CD4-positive, CD25-positive, alpha-beta regulatory T cell (primary cell): ENCODE measurements at regions not wholly inside any gene's neighbourhood (a gene's known extent, or its start where the extent isn't known, plus 50 kb on each side); places are given as distances from the start of the nearest gene placed in this dataset.
A peak's percentile ranks its signal among the peaks of the same experiment; 100 is the strongest.
"Not testable (repeated sequence)": the region's sequence is repeated elsewhere in the genome, so short reads cannot be mapped to it uniquely, and the experiment has no call there.

Experiments
- ATAC-seq, 2 donors: fragments of 150-1000 bp; cut with Tn5 transposase; one replicate each; pipeline ENCODE4 v1.10.0; 2021; ENCODE audit warnings: low read depth in 2 of 2, moderate number of reproducible peaks in 2 of 2, moderate library complexity in 1 of 2
- DNase-seq, 3 donors: peaks; one replicate each; pipeline versions ENCODE4 v3.0.0 to v3.0.0-alpha.2; 2012 to 2022; ENCODE audit warnings: mixed read lengths in 1 of 3
- H3K27ac ChIP-seq: one replicate; pipeline ENCODE4 v1.7.0; 2013; ENCODE audit warnings: mild to moderate bottlenecking, low read length; ENCODE audit not compliant: insufficient read depth, poor library complexity, severe bottlenecking
- H3K27me3 ChIP-seq: one replicate; pipeline ENCODE4 v1.7.0; 2013; ENCODE audit warnings: low read length; ENCODE audit not compliant: control insufficient read depth, insufficient read depth
- H3K36me3 ChIP-seq: one replicate; pipeline ENCODE4 v1.7.0; 2013; ENCODE audit warnings: mild to moderate bottlenecking, low read length, moderate library complexity; ENCODE audit not compliant: control insufficient read depth, insufficient read depth
- H3K4me1 ChIP-seq: 2 replicates; pipeline ENCODE4 v1.7.0; 2013; ENCODE audit warnings: mild to moderate bottlenecking, low read length; ENCODE audit not compliant: insufficient read depth, control insufficient read depth, poor library complexity, severe bottlenecking
- H3K4me3 ChIP-seq: one replicate; pipeline ENCODE4 v1.7.0; 2013; ENCODE audit warnings: low read depth, mild to moderate bottlenecking, low read length, moderate library complexity
- H3K9me3 ChIP-seq, 2 experiments: 1 replicate in 1 of 2; 2 replicates in 1 of 2; pipeline ENCODE4 v1.7.0; 2013; ENCODE audit warnings: low read length in 2 of 2, mild to moderate bottlenecking in 1 of 2, moderate library complexity in 1 of 2; ENCODE audit not compliant: control insufficient read depth in 2 of 2
- H3K27ac Mint-ChIP-seq, 3 donors: one replicate each; pipeline ENCODE4 v1.8.0; 2020 to 2022; ENCODE audit warnings: mild to moderate bottlenecking in 3 of 3, mixed read lengths in 3 of 3, moderate library complexity in 2 of 3
- H3K27me3 Mint-ChIP-seq: one replicate; pipeline ENCODE4 v1.8.0; 2022; ENCODE audit warnings: mild to moderate bottlenecking, mixed read lengths
- H3K36me3 Mint-ChIP-seq: one replicate; pipeline ENCODE4 v1.8.0; 2020; ENCODE audit warnings: mixed read lengths
- H3K4me1 Mint-ChIP-seq, 4 donors: one replicate each; pipeline ENCODE4 v1.8.0; 2020 to 2022; ENCODE audit warnings: mixed read lengths in 4 of 4, mild to moderate bottlenecking in 1 of 4
- H3K4me3 Mint-ChIP-seq, 4 donors: one replicate each; pipeline ENCODE4 v1.8.0; 2020 to 2022; ENCODE audit warnings: mild to moderate bottlenecking in 4 of 4, mixed read lengths in 4 of 4, moderate library complexity in 3 of 4
- H3K9me3 Mint-ChIP-seq, 7 donors: one replicate each; pipeline ENCODE4 v1.8.0; 2020 to 2022; ENCODE audit warnings: mixed read lengths in 7 of 7, mild to moderate bottlenecking in 3 of 7, moderate library complexity in 2 of 7

DNA sequence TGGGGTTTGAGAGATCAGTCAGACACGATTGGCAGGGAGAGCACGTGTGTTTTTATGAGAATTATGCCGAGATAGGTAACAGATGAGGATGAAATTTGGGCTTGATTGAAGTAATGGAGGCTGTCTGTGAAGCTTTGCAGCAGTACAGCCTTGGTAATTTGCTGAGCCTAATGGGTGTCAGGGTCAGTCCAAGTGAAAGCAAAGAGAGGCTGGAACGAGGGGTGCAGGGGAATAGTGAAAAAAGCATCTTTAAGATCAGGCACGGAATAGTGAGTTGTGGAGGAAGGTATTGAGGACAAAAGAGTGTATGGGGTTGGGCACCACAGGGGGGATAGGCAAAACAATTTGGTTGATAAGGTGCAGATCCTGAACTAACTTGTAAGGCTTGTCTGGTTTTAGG, 116.4 kb downstream of the TLR5 start:
- H3K27ac Mint-ChIP-seq, H3K9me3 Mint-ChIP-seq, H3K36me3 Mint-ChIP-seq: not testable (repeated sequence)

GRCh38 chr1:223029985-223030769, 112.9 kb downstream of the TLR5 start:
- DNase-seq (no peak), ATAC-seq (no peak)
- H3K36me3 ChIP-seq = no peaks in the 10 kb centered on the region
- Mint-ChIP-seq H3K27ac (no peak overlapping the region), H3K9me3 (no peaks in the 10 kb centered on the region), H3K4me1 (peaks cover 0 to 2% (median 0%) of the 10 kb centered on the region in 4 donors), H3K27me3 (no peaks in the 10 kb centered on the region), H3K36me3 (no peaks in the 10 kb centered on the region), H3K4me3 (no peak overlapping the region)
- no peaks in the 10 kb centered on the region for H3K4me1 ChIP-seq
- no peak overlapping the region for H3K27ac ChIP-seq
- H3K27me3 ChIP-seq = no peaks in the 10 kb centered on the region
- no peaks in the 10 kb centered on the region for H3K9me3 ChIP-seq
- no peak overlapping the region for H3K4me3 ChIP-seq

More for the DNA sequence above, 116.4 kb downstream of the TLR5 start:
- not testable (repeated sequence) for H3K4me3 Mint-ChIP-seq, H3K4me3 ChIP-seq, H3K4me1 Mint-ChIP-seq, H3K27ac ChIP-seq, DNase-seq, H3K27me3 ChIP-seq, H3K27me3 Mint-ChIP-seq, H3K4me1 ChIP-seq, ATAC-seq, H3K36me3 ChIP-seq, H3K9me3 ChIP-seq

GRCh38 chr1:223030871-223031400, 112.1 kb downstream of the TLR5 start:
- H3K27ac ChIP-seq = no peak overlapping the region
- H3K4me1 Mint-ChIP-seq = peaks cover 0 to 2% (median 0%) of the 10 kb centered on the region in 4 donors
- H3K4me1 ChIP-seq = no peaks in the 10 kb centered on the region
- no peak for DNase-seq
- H3K9me3 ChIP-seq = no peaks in the 10 kb centered on the region
- H3K27me3 Mint-ChIP-seq = no peaks in the 10 kb centered on the region
- no peaks in the 10 kb centered on the region for H3K9me3 Mint-ChIP-seq
- no peak overlapping the region for H3K4me3 Mint-ChIP-seq
- no peaks in the 10 kb centered on the region for H3K36me3 ChIP-seq
- H3K27me3 ChIP-seq = no peaks in the 10 kb centered on the region
- H3K36me3 Mint-ChIP-seq = no peaks in the 10 kb centered on the region
- no peak for ATAC-seq
- no peak overlapping the region for H3K27ac Mint-ChIP-seq
- H3K4me3 ChIP-seq = no peak overlapping the region

DNA sequence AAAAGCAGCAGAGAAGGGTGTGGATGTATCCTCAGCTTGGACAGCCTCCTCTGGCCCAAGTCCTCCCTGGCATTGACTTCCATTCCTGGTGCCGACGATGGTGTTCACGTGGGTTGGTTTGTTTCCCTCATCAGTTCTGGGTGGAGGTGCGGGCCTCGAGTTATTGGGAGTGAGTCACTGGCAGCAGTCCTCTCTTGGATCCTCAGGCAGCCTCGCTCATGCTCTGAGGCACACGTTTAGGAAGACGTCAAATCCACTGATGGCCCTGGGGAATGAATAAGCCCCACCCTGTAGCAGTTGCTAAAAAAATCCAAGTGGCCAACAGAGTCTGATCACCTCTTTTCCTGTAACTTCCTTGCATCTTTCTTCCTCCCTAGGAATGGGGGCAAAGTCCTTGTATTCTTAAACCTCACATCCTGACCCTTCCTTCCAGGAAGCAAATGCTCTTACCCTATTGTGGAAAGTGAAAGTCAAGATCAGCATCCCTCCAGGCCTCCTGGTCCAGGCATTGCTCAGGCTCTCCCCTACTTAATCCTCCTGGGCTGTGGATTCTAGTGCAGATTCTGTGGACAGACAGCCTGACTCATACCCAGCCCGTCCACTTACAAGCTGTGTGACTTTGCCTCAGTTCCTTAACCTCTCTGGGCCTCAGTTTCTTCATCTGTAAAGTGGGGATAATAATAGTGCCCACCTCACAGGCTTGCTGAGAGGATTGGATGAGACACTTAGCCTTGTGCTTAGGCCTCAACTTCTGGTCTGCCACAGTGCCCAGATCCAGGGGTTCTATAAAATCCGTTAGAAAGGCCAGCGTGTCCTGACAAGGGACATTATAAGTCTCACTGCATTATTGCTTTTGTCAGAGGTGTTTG, 111.1 kb downstream of the TLR5 start:
- no peaks in the 10 kb centered on the region for H3K36me3 ChIP-seq
- H3K4me1 ChIP-seq = no peaks in the 10 kb centered on the region
- no peaks in the 10 kb centered on the region for H3K27me3 ChIP-seq
- no peak overlapping the region for H3K27ac Mint-ChIP-seq
- H3K36me3 Mint-ChIP-seq = no peaks in the 10 kb centered on the region
- no peak overlapping the region for H3K4me3 ChIP-seq
- peaks cover 0 to 1% (median 0%) of the 10 kb centered on the region in 7 donors for H3K9me3 Mint-ChIP-seq
- DNase-seq (no peak), ATAC-seq (no peak)
- H3K27me3 Mint-ChIP-seq = no peaks in the 10 kb centered on the region
- H3K4me1 Mint-ChIP-seq = peaks cover 0 to 2% (median 0%) of the 10 kb centered on the region in 4 donors
- H3K4me3 Mint-ChIP-seq = no peak overlapping the region
- H3K27ac ChIP-seq = no peak overlapping the region
- H3K9me3 ChIP-seq = no peaks in the 10 kb centered on the region

- Histone ChIP-seq H3K36me3 (no peaks in the 10 kb centered on the region), H3K4me1 (no peaks in the 10 kb centered on the region), H3K27me3 (no peaks in the 10 kb centered on the region), H3K4me3 (no peak overlapping the region), H3K27ac (no peak overlapping the region), H3K9me3 (no peaks in the 10 kb centered on the region)
- Mint-ChIP-seq H3K4me1 (peaks cover 0 to 2% (median 0%) of the 10 kb centered on the region in 4 donors), H3K27ac (no peak overlapping the region), H3K4me3 (no peak overlapping the region), H3K27me3 (no peaks in the 10 kb centered on the region), H3K9me3 (peaks cover 0 to 1% (median 0%) of the 10 kb centered on the region in 7 donors), H3K36me3 (no peaks in the 10 kb centered on the region)
- ATAC-seq (no peak), DNase-seq (no peak)
These were observed 109.4 kb downstream of the TLR5 start for GRCh38 chr1:223033658-223034057.

DNA sequence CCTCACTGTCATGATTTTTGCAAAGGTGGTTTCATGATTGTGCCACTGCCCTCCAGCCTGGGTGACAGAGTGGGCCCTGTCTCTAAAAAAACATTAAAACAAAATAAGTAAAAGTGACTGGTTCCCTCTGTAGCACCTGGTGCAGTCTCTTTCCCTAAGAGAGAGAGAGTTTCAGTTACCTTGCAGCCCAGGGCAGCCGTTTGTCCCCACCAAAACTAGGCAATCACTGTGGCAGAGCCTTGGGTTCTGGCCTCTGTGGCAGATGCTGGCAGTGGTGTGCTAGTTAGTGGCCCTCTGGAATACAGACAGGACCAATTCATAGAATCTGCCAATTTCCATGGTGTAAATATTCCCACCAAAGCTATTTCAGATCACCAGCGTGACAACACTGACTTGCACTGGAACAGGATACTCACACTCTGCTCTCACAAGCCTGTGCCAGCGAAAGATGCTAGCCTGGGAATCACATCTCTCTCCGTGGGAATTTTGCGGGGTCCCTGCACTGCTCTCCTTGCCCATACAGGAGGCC, 108.7 kb downstream of the TLR5 start:
- peaks cover 0 to 1% (median 0%) of the 10 kb centered on the region in 7 donors for H3K9me3 Mint-ChIP-seq
- Histone ChIP-seq H3K36me3 (no peaks in the 10 kb centered on the region), H3K4me3 (no peak overlapping the region), H3K9me3 (no peaks in the 10 kb centered on the region), H3K27ac (no peak overlapping the region), H3K4me1 (no peaks in the 10 kb centered on the region), H3K27me3 (no peaks in the 10 kb centered on the region)
- no peaks in the 10 kb centered on the region for H3K27me3 Mint-ChIP-seq
- peaks cover 0 to 2% (median 0%) of the 10 kb centered on the region in 4 donors for H3K4me1 Mint-ChIP-seq
- peak overlapping the region in 1 of 3 donors; percentile 23 for H3K27ac Mint-ChIP-seq
- DNase-seq (no peak), ATAC-seq (no peak)
- H3K36me3 Mint-ChIP-seq = no peaks in the 10 kb centered on the region
- no peak overlapping the region for H3K4me3 Mint-ChIP-seq

DNA sequence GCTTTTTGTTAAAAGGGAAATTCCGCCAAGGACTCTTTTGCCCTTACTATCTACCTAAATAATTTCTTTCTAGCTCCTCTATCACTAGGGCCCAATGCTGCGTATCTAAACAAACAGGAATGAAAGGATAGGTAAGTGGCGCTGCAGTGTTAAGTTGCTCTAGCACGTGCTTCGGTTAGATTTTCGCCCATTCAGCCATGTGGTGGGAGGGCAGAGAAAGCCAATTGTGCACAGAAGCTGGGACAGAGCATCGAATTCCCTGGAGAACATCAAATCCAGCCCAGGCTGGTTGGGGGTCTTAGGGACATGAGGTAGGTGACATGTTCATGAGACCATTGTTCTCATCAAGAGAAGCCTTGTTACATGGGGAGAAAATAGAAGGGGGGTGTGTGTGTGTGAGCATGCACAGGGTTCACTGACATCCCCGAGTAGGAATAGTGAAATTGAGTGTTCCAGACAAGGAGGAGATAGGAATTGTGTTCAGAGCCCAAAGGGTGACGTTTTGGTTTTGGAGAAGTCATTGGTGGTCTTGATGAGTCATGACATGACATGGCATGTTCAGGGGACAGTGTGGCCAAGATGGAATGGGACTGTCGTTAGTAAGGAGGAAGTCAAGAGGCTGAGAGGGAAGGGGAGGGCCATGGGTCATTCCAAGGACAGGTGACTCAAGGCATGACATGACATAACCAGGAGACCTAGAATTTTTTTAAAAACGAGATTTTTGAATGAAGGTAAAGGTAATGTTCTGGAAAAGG, 107.1 kb downstream of the TLR5 start:
- Mint-ChIP-seq H3K4me3 (no peak overlapping the region), H3K27ac (peak overlapping the region in 1 of 3 donors; percentile 78), H3K36me3 (no peaks in the 10 kb centered on the region), H3K27me3 (no peaks in the 10 kb centered on the region), H3K9me3 (peaks cover 0 to 1% (median 0%) of the 10 kb centered on the region in 7 donors), H3K4me1 (no peaks in the 10 kb centered on the region)
- Histone ChIP-seq H3K9me3 (no peaks in the 10 kb centered on the region), H3K27me3 (no peaks in the 10 kb centered on the region), H3K4me3 (no peak overlapping the region), H3K27ac (no peak overlapping the region), H3K4me1 (no peaks in the 10 kb centered on the region), H3K36me3 (no peaks in the 10 kb centered on the region)
- DNase-seq (no peak), ATAC-seq (no peak)
